ENCODE measurements at regions not wholly inside any gene's neighbourhood (a gene's known extent, or its start where the extent isn't known, plus 50 kb on each side); places are given as distances from the start of the nearest gene placed in this dataset.

DNA sequence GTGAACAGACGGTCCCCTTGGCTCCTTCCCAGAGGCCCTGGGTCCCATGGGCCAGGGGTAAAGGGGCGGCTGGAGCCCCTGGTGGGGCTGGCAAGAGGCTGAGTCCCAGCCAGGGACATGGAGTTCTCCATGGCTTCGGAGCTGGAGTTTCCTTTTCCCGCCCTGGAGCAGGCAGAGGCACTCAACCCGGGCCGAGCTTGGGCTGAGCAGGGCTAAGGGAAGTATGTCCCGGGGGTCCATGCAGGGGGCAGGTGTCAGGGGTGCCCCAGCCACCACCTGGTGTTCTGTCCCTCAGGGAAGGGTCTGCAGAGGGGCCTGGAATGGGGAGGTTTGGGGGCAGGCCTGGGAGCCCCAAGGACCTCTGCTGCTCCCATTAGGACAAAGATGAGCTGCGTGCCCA lies 54.0 kb upstream of the TPM4 start:
- TF ChIP-seq POLR2AphosphoS5 (IDR thresholded peaks at IDR 0.05; ENCODE audit: low read depth, low read length) (no peak), CREB1 (IDR thresholded peaks at IDR 0.05) (no peak), POLR2A (IDR thresholded peaks at IDR 0.05; ENCODE audit: control extremely low read depth in 1 of 2, low read depth in 2 of 2, low read length in 2 of 2) (no peak), KDM1A (IDR thresholded peaks at IDR 0.05; ENCODE audit: borderline replicate concordance, low read length) (no peak), TCF12 (IDR thresholded peaks at IDR 0.05; ENCODE audit: low read depth, low read length) (no peak), YY1 (IDR thresholded peaks at IDR 0.05; ENCODE audit: low read depth, low read length) (no peak), SP4 (IDR thresholded peaks at IDR 0.05; ENCODE audit: low read length) (no peak), KDM5A (IDR thresholded peaks at IDR 0.05; ENCODE audit: low read length) (no peak)
- TF ChIP-seq, protein P1, sequence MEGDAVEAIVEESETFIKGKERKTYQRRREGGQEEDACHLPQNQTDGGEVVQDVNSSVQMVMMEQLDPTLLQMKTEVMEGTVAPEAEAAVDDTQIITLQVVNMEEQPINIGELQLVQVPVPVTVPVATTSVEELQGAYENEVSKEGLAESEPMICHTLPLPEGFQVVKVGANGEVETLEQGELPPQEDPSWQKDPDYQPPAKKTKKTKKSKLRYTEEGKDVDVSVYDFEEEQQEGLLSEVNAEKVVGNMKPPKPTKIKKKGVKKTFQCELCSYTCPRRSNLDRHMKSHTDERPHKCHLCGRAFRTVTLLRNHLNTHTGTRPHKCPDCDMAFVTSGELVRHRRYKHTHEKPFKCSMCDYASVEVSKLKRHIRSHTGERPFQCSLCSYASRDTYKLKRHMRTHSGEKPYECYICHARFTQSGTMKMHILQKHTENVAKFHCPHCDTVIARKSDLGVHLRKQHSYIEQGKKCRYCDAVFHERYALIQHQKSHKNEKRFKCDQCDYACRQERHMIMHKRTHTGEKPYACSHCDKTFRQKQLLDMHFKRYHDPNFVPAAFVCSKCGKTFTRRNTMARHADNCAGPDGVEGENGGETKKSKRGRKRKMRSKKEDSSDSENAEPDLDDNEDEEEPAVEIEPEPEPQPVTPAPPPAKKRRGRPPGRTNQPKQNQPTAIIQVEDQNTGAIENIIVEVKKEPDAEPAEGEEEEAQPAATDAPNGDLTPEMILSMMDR (IDR thresholded peaks at IDR 0.05; ENCODE audit: control extremely low read depth in 1 of 3, insufficient read depth in 1 of 3, low read depth in 1 of 3, low read length in 3 of 3): no peak

All from H1 (cell line).